NB4 (cell line): ENCODE measurements at regions not wholly inside any gene's neighbourhood (a gene's known extent, or its start where the extent isn't known, plus 50 kb on each side); places are given as distances from the start of the nearest gene placed in this dataset.

ENCODE experiments used
- CTCF ChIP-seq: IDR thresholded peaks from one replicate; pipeline ENCODE4 v1.5.1; 2012; ENCODE audit warnings: low read depth, low read length
- POLR2A ChIP-seq: IDR thresholded peaks from 2 replicates; pipeline ENCODE4 v1.6.1; 2011; ENCODE audit warnings: mild to moderate bottlenecking; ENCODE audit not compliant: insufficient read length; ENCODE audit errors: extremely low read depth

- no peak for TF ChIP-seq CTCF
- no peak for TF ChIP-seq POLR2A
Measured at GRCh38 chr1:87787551-87787950, 458.9 kb downstream of the LMO4 start.
